Mesenchymal stem cell (in vitro differentiated cells and primary cell): ENCODE measurements at regions not wholly inside any gene's neighbourhood (a gene's known extent, or its start where the extent isn't known, plus 50 kb on each side); places are given as distances from the start of the nearest gene placed in this dataset.

ENCODE experiments used
- DNase-seq: peaks from one replicate; pipeline ENCODE4 v3.0.0-alpha.2; 2013
- H2AFZ ChIP-seq: one replicate; pipeline ENCODE4 v1.6.1; 2013; ENCODE audit warnings: low read depth, mild to moderate bottlenecking, control low read depth, inconsistent platforms, low read length, moderate library complexity
- H2AK5ac ChIP-seq: 2 replicates; pipeline ENCODE4 v1.6.1; 2013; ENCODE audit warnings: low read length, moderate library complexity, mild to moderate bottlenecking, inconsistent platforms; ENCODE audit not compliant: severe bottlenecking
- H2BK120ac ChIP-seq: one replicate; pipeline ENCODE4 v1.6.1; 2013; ENCODE audit warnings: low read depth, mild to moderate bottlenecking, inconsistent platforms, low read length, moderate library complexity
- H2BK12ac ChIP-seq, 2 experiments: one replicate each; pipeline ENCODE4 v1.6.1; 2013; ENCODE audit warnings: inconsistent platforms in 2 of 2, low read length in 2 of 2, mild to moderate bottlenecking in 2 of 2, moderate library complexity in 2 of 2, control low read depth in 1 of 2
- H2BK15ac ChIP-seq: one replicate; pipeline ENCODE4 v1.6.1; 2013; ENCODE audit warnings: mild to moderate bottlenecking, low read depth, inconsistent platforms; ENCODE audit not compliant: poor library complexity, severe bottlenecking
- H2BK5ac ChIP-seq: 2 replicates; pipeline ENCODE4 v1.6.1; 2013; ENCODE audit warnings: low read depth, mild to moderate bottlenecking, low read length, control low read depth, inconsistent platforms; ENCODE audit not compliant: poor library complexity, severe bottlenecking
- H3K14ac ChIP-seq, 2 experiments: one replicate each; pipeline ENCODE4 v1.6.1; 2013; ENCODE audit warnings: inconsistent platforms in 2 of 2, low read length in 2 of 2, control low read depth in 1 of 2, mild to moderate bottlenecking in 1 of 2, moderate library complexity in 1 of 2
- H3K18ac ChIP-seq, 2 experiments: one replicate each; pipeline ENCODE4 v1.6.1; 2013; ENCODE audit warnings: inconsistent platforms in 2 of 2, low read length in 2 of 2, control low read depth in 1 of 2, low read depth in 1 of 2, mild to moderate bottlenecking in 1 of 2
- H3K23ac ChIP-seq, 2 experiments: one replicate each; pipeline ENCODE4 v1.6.1; 2013; ENCODE audit warnings: inconsistent platforms in 2 of 2, low read length in 2 of 2, mild to moderate bottlenecking in 2 of 2, moderate library complexity in 2 of 2, control low read depth in 1 of 2
- H3K27ac ChIP-seq: 2 replicates; pipeline ENCODE4 v1.5.1; 2013; ENCODE audit warnings: mild to moderate bottlenecking, moderate library complexity, low read length, control low read depth, inconsistent platforms; ENCODE audit not compliant: poor library complexity, severe bottlenecking
- H3K27me3 ChIP-seq, 2 experiments: 2 replicates each; pipeline versions ENCODE4 v1.6.1 to v1.7.0; 2013; ENCODE audit warnings: low read length in 2 of 2, mild to moderate bottlenecking in 2 of 2, moderate library complexity in 2 of 2, control low read depth in 1 of 2, inconsistent platforms in 1 of 2; ENCODE audit not compliant: control insufficient read depth in 1 of 2, insufficient read depth in 1 of 2
- H3K36me3 ChIP-seq, 2 experiments: 2 replicates each; pipeline versions ENCODE4 v1.6.1 to v1.7.0; 2013; ENCODE audit warnings: low read length in 2 of 2, control low read depth in 1 of 2, inconsistent platforms in 1 of 2, low read depth in 1 of 2, mild to moderate bottlenecking in 1 of 2; ENCODE audit not compliant: insufficient read depth in 2 of 2, control insufficient read depth in 1 of 2
- H3K4ac ChIP-seq, 2 experiments: one replicate each; pipeline ENCODE4 v1.6.1; 2013; ENCODE audit warnings: inconsistent platforms in 2 of 2, low read length in 2 of 2, mild to moderate bottlenecking in 2 of 2, moderate library complexity in 2 of 2, control low read depth in 1 of 2, low read depth in 1 of 2
- H3K4me1 ChIP-seq: 2 replicates; pipeline ENCODE4 v1.6.1; 2013; ENCODE audit warnings: low read depth, low read length, control low read depth; ENCODE audit not compliant: control insufficient read depth, insufficient read depth
- H3K4me2 ChIP-seq: 2 replicates; pipeline ENCODE4 v1.6.1; 2013; ENCODE audit warnings: low read length, mild to moderate bottlenecking, inconsistent platforms; ENCODE audit not compliant: poor library complexity, severe bottlenecking
- H3K4me3 ChIP-seq, 2 experiments: 2 replicates each; pipeline versions ENCODE4 v1.5.1 to v1.7.0; 2013; ENCODE audit warnings: low read length in 2 of 2, mild to moderate bottlenecking in 2 of 2, control low read depth in 1 of 2, low read depth in 1 of 2; ENCODE audit not compliant: insufficient read depth in 1 of 2
- H3K79me1 ChIP-seq: replicated peaks from 2 replicates; pipeline ENCODE4 v1.6.1; 2013; ENCODE audit warnings: mild to moderate bottlenecking, control low read depth, low read length, inconsistent platforms; ENCODE audit not compliant: poor library complexity, severe bottlenecking
- H3K9ac ChIP-seq: 2 replicates; pipeline ENCODE4 v1.7.0; 2013; ENCODE audit warnings: mild to moderate bottlenecking, low read length, moderate library complexity
- H3K9me3 ChIP-seq: 2 replicates; pipeline ENCODE4 v1.7.0; 2013; ENCODE audit warnings: mild to moderate bottlenecking, low read length; ENCODE audit not compliant: control insufficient read depth
- H4K8ac ChIP-seq: one replicate; pipeline ENCODE4 v1.6.1; 2013; ENCODE audit warnings: inconsistent platforms, mild to moderate bottlenecking, low read length, moderate library complexity
- H4K91ac ChIP-seq: one replicate; pipeline ENCODE4 v1.6.1; 2013; ENCODE audit warnings: mild to moderate bottlenecking, low read length, inconsistent platforms
- WGBS: methylation state at CpG from one replicate; pipeline ENCODE4 v1.1.7; 2013; ENCODE audit warnings: mixed read lengths; 5-methylcytosine and 5-hydroxymethylcytosine counted together

DNA sequence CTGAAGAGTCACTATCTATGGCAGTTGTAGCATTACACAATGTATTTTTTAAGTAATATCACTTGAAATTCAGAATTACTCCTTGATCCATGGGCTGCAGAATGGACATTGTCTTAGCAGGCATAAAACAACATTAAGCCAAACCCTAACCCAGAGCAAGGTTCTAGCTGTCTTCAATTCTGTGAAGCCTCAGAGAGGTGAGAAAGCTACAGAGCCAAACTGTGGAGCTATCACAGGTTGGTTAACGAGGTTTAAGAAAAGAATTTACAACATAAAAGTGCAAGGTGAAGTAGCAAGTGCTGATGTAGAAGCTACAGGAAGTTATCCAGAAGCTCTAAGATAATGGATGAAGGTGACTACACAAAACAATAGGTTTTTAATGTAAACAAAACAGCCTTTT is 582.7 kb upstream of the POT1 start:
- no peak for DNase-seq
- no peaks in the 10 kb centered on the region for H3K79me1 ChIP-seq
- peaks cover 9% of the 10 kb centered on the region for H3K9me3 ChIP-seq
- H3K14ac ChIP-seq = no peak overlapping the region
- H3K4me1 ChIP-seq = no peaks in the 10 kb centered on the region
- H3K27ac ChIP-seq = no peak overlapping the region
- H2BK5ac ChIP-seq = no peak overlapping the region
- no peak overlapping the region for H3K4ac ChIP-seq
- H2BK120ac ChIP-seq = no peak overlapping the region
- 93% methylated on average over 1 of the region's 1 CpG for WGBS
- H3K4me2 ChIP-seq = no peak overlapping the region
- H2BK12ac ChIP-seq = no peak overlapping the region
- H2BK15ac ChIP-seq = no peak overlapping the region
- H3K23ac ChIP-seq = no peak overlapping the region
- H3K36me3 ChIP-seq = no peaks in the 10 kb centered on the region
- H4K91ac ChIP-seq = no peak overlapping the region
- H3K4me3 ChIP-seq = no peak overlapping the region
- no peak overlapping the region for H4K8ac ChIP-seq
- H3K27me3 ChIP-seq = no peaks in the 10 kb centered on the region
- no peak overlapping the region for H2AK5ac ChIP-seq
- H3K9ac ChIP-seq = no peak overlapping the region
- H2AFZ ChIP-seq = no peak overlapping the region
- no peak overlapping the region for H3K18ac ChIP-seq

DNA sequence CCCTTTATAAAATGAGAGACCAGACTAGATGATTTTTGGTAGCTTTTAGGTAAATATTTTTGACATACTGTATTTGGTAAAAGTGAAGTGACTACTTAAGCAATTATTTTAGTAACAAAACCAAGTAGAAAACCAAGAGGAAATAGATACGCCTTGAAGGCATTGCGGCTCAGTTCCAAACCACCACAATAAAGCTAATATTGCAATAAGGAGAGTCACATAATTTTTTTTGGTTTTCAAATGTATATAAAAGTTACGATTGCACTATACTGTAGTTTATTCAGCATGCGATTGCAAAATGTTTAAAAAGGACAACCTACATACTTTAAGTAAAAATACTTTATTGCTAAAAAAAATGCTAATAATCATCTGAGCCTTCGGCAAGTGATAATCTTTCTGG is 581.7 kb upstream of the POT1 start:
- Histone ChIP-seq H2BK5ac (no peak overlapping the region), H3K9me3 (peaks cover 10% of the 10 kb centered on the region), H2BK120ac (no peak overlapping the region), H2AK5ac (no peak overlapping the region), H3K27ac (no peak overlapping the region), H2BK12ac (no peak overlapping the region), H3K4me1 (no peaks in the 10 kb centered on the region), H3K79me1 (no peaks in the 10 kb centered on the region), H3K4me3 (no peak overlapping the region), H3K23ac (no peak overlapping the region), H3K4ac (no peak overlapping the region), H2AFZ (no peak overlapping the region), H3K27me3 (no peaks in the 10 kb centered on the region), H3K36me3 (no peaks in the 10 kb centered on the region), H4K8ac (no peak overlapping the region), H3K4me2 (no peak overlapping the region), H4K91ac (no peak overlapping the region), H2BK15ac (no peak overlapping the region), H3K18ac (no peak overlapping the region), H3K9ac (no peak overlapping the region), H3K14ac (no peak overlapping the region)
- whole genome bisulfite sequencing = 100% methylated on average over 1 of the region's 5 CpGs
- DNase-seq = no peak

DNA sequence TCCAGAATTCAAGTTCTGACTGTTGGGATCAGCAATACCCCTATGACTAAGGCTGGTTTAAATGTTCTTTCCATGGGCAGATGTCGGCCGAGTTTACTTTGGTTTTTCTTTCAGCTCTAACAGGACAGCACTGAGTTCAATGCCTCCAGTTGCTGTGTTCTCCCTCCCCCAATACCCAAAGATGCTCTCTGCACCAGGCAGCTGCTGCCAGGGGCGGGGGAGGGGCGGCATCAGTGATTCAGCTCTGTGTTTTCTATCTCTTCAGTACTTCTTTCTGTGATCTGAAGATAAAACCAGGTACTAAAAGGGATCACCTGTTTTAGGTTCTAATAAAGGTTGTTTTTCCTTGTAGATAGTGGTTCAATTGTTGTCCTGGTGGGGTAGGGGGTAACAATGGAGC is 576.7 kb upstream of the POT1 start:
- Histone ChIP-seq H3K4me1 (peaks cover 3% of the 10 kb centered on the region), H2AK5ac (no peak overlapping the region), H2BK12ac (no peak overlapping the region), H3K4me2 (no peak overlapping the region), H3K4me3 (no peak overlapping the region), H3K9me3 (peaks cover 21% of the 10 kb centered on the region), H2BK15ac (no peak overlapping the region), H3K9ac (no peak overlapping the region), H2BK5ac (no peak overlapping the region), H3K27ac (no peak overlapping the region), H3K79me1 (no peaks in the 10 kb centered on the region), H2BK120ac (no peak overlapping the region), H3K23ac (no peak overlapping the region), H3K14ac (no peak overlapping the region), H3K4ac (no peak overlapping the region), H3K36me3 (no peaks in the 10 kb centered on the region), H4K91ac (no peak overlapping the region), H2AFZ (no peak overlapping the region), H3K27me3 (no peaks in the 10 kb centered on the region), H3K18ac (no peak overlapping the region), H4K8ac (no peak overlapping the region)
- DNase-seq = no peak
- WGBS = 50% methylated on average over 2 of the region's 4 CpGs

DNA sequence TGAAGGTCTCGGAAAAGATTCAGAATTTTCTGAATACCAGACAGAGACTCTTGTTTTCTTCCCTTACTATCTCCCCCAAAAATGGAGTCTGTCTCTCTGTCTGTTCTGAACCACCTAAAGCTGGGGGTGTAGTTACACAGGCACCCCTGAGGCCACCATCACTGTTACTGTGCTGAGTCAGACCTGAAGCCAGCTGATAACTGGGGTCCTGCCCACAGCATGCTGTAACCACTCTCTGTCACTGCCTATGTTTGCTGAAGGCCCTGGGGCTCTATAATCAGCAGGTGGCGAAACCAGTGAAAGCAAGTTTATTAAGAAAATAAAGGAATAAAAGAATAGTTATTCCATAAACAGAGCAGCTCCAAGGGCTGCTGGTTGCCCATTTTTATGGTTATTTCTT is 575.2 kb upstream of the POT1 start:
- Histone ChIP-seq H3K4me3 (no peak overlapping the region), H4K91ac (no peak overlapping the region), H3K36me3 (no peaks in the 10 kb centered on the region), H3K4me2 (no peak overlapping the region), H2AK5ac (no peak overlapping the region), H2BK15ac (no peak overlapping the region), H2AFZ (no peak overlapping the region), H3K79me1 (no peaks in the 10 kb centered on the region), H3K27ac (no peak overlapping the region), H3K9me3 (peaks cover 18% of the 10 kb centered on the region), H2BK12ac (peak overlapping the region in 1 of 2 experiments; percentile 74), H3K14ac (no peak overlapping the region), H3K4ac (no peak overlapping the region), H3K27me3 (no peaks in the 10 kb centered on the region), H2BK120ac (no peak overlapping the region), H4K8ac (no peak overlapping the region), H3K4me1 (peaks cover 3% of the 10 kb centered on the region), H3K23ac (peak overlapping the region in 1 of 2 experiments; percentile 56), H3K18ac (no peak overlapping the region), H2BK5ac (no peak overlapping the region), H3K9ac (no peak overlapping the region)
- WGBS = 94% methylated on average over 1 of the region's 2 CpGs
- no peak for DNase-seq
